ENCODE measurements at regions not wholly inside any gene's neighbourhood (a gene's known extent, or its start where the extent isn't known, plus 50 kb on each side); places are given as distances from the start of the nearest gene placed in this dataset.

GRCh38 chr16:85383836-85384832 lies 229.0 kb upstream of the GSE1 start:
- Histone ChIP-seq H3K36me3 (no peaks in the 10 kb centered on the region), H3K9me3 (no peaks in the 10 kb centered on the region), H3K27me3 (peaks cover 60% of the 10 kb centered on the region), H3K27ac (no peak overlapping the region), H3K4me1 (ENCODE audit: control insufficient read depth in 1 of 2, insufficient read depth in 1 of 2, low read depth in 1 of 2, low read length in 1 of 2) (no peaks in the 10 kb centered on the region), H3K4me3 (ENCODE audit: low read depth in 1 of 2, low read length in 1 of 2) (no peak overlapping the region)
- no peak for TF ChIP-seq CTCF (IDR thresholded peaks at IDR 0.05)

- TF ChIP-seq CTCF (IDR thresholded peaks at IDR 0.05), result no peak
- no peak overlapping the region for H3K4me3 ChIP-seq (ENCODE audit: low read depth in 1 of 2, low read length in 1 of 2)
- peaks cover 52% of the 10 kb centered on the region for H3K27me3 ChIP-seq
- no peaks in the 10 kb centered on the region for H3K4me1 ChIP-seq (ENCODE audit: control insufficient read depth in 1 of 2, insufficient read depth in 1 of 2, low read depth in 1 of 2, low read length in 1 of 2)
- H3K9me3 ChIP-seq, result no peaks in the 10 kb centered on the region
- H3K27ac ChIP-seq, result no peak overlapping the region
- no peaks in the 10 kb centered on the region for H3K36me3 ChIP-seq
Observed at GRCh38 chr16:85384833-85385462, 228.2 kb upstream of the GSE1 start.

- no peak overlapping the region for H3K27ac ChIP-seq
- H3K4me3 ChIP-seq (ENCODE audit: low read depth in 1 of 2, low read length in 1 of 2), result no peak overlapping the region
- peaks cover 44% of the 10 kb centered on the region for H3K27me3 ChIP-seq
- H3K4me1 ChIP-seq (ENCODE audit: control insufficient read depth in 1 of 2, insufficient read depth in 1 of 2, low read depth in 1 of 2, low read length in 1 of 2), result no peaks in the 10 kb centered on the region
- no peaks in the 10 kb centered on the region for H3K9me3 ChIP-seq
- no peaks in the 10 kb centered on the region for H3K36me3 ChIP-seq
- no peak for TF ChIP-seq CTCF (IDR thresholded peaks at IDR 0.05)
Observed at GRCh38 chr16:85385463-85386331, 227.4 kb upstream of the GSE1 start.

- Histone ChIP-seq H3K36me3 (no peaks in the 10 kb centered on the region), H3K9me3 (no peaks in the 10 kb centered on the region), H3K27ac (no peak overlapping the region), H3K4me3 (ENCODE audit: low read depth in 1 of 2, low read length in 1 of 2) (no peak overlapping the region), H3K27me3 (peaks cover 35% of the 10 kb centered on the region), H3K4me1 (ENCODE audit: control insufficient read depth in 1 of 2, insufficient read depth in 1 of 2, low read depth in 1 of 2, low read length in 1 of 2) (no peaks in the 10 kb centered on the region)
- no peak for TF ChIP-seq CTCF (IDR thresholded peaks at IDR 0.05)
Observed at GRCh38 chr16:85386467-85387170, 226.5 kb upstream of the GSE1 start.

- Histone ChIP-seq H3K36me3 (no peaks in the 10 kb centered on the region), H3K9me3 (no peaks in the 10 kb centered on the region), H3K27ac (no peak overlapping the region), H3K27me3 (peaks cover 30% of the 10 kb centered on the region), H3K4me1 (ENCODE audit: control insufficient read depth in 1 of 2, insufficient read depth in 1 of 2, low read depth in 1 of 2, low read length in 1 of 2) (no peaks in the 10 kb centered on the region), H3K4me3 (ENCODE audit: low read depth in 1 of 2, low read length in 1 of 2) (no peak overlapping the region)
- no peak for TF ChIP-seq CTCF (IDR thresholded peaks at IDR 0.05)
Observed at GRCh38 chr16:85387171-85387507, 226.0 kb upstream of the GSE1 start.
